Lower leg skin (tissue), 4 donors: ENCODE measurements at regions not wholly inside any gene's neighbourhood (a gene's known extent, or its start where the extent isn't known, plus 50 kb on each side); places are given as distances from the start of the nearest gene placed in this dataset.

ENCODE experiments used
- DNase-seq, 2 donors: peaks; one replicate each; pipeline ENCODE4 v3.0.0-alpha.2; 2019; ENCODE audit warnings: low spot score in 2 of 2
- H3K4me3 ChIP-seq: fragments of 200-600 bp; sonication (generic); 2 replicates; pipeline ENCODE4 v1.5.1; 2017; ENCODE audit warnings: mild to moderate bottlenecking, low read depth; ENCODE audit not compliant: poor library complexity, severe bottlenecking
- POLR2A ChIP-seq, 2 donors: fragments of 450-650 bp; IDR thresholded peaks; one replicate each; pipeline ENCODE4 v1.6.1; 2016 to 2017; ENCODE audit warnings: antibody characterized with exemption in 2 of 2, mild to moderate bottlenecking in 1 of 2, moderate library complexity in 1 of 2
- WGBS, 2 donors: methylation state at CpG; one replicate each; pipeline ENCODE4 v1.1.5; 2018; 5-methylcytosine and 5-hydroxymethylcytosine counted together
- intact Hi-C: fragments of 100-400 bp; cut with DNase I; formaldehyde crosslinking; loops from one replicate; pipeline ENCODE4 v1.15.0; 2023; ENCODE audit warnings: low total_unique reads
- TF ChIP-seq, protein P1 (sequence below), 3 donors: fragments of 450-650 bp; IDR thresholded peaks; one replicate each; pipeline ENCODE4 v1.5.1; 2016; ENCODE audit warnings: antibody characterized with exemption in 3 of 3, mild to moderate bottlenecking in 3 of 3, moderate library complexity in 2 of 3

DNA sequence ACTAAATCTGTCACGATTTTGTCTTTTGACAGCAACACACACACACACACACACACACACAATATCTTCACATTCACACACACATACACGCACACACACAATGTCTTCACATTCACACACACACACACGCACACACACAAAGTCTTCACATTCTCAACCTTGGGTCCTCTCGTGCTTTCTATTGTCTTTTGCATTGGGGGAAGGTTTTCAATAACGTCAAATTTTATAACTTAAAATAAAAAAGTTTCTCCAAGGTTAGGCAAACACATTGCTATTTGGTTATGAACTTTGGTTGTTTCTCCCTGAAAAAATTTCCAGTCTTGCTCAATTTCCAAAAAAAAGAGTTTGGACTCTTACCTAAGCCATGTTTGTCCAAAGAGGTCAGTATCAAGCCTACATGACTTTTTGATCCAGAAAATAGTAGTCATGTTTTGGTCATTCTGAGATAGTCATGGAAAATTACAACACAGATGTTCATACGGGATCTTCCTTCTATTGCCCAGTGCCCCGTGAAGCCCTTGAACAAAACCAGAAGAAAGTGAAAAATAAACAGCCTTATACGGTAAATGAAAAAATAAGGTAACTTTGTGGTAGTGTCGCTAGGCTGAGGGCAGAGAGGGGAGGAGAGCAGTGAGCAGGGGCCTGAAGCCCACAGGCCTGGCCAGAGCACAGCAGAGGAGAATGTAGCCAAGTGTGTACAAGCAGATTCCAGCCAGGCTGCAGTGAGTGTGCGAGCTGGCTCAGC lies 542.8 kb upstream of the ID2 start:
- no peak for TF ChIP-seq POLR2A (IDR thresholded peaks at IDR 0.05)
- TF ChIP-seq, protein P1, sequence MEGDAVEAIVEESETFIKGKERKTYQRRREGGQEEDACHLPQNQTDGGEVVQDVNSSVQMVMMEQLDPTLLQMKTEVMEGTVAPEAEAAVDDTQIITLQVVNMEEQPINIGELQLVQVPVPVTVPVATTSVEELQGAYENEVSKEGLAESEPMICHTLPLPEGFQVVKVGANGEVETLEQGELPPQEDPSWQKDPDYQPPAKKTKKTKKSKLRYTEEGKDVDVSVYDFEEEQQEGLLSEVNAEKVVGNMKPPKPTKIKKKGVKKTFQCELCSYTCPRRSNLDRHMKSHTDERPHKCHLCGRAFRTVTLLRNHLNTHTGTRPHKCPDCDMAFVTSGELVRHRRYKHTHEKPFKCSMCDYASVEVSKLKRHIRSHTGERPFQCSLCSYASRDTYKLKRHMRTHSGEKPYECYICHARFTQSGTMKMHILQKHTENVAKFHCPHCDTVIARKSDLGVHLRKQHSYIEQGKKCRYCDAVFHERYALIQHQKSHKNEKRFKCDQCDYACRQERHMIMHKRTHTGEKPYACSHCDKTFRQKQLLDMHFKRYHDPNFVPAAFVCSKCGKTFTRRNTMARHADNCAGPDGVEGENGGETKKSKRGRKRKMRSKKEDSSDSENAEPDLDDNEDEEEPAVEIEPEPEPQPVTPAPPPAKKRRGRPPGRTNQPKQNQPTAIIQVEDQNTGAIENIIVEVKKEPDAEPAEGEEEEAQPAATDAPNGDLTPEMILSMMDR (IDR thresholded peaks at IDR 0.05): no peak
- intact Hi-C loops: no loop called here
- H3K4me3 ChIP-seq: no peak overlapping the region
- WGBS, 2 donors: 74 to 79% methylated on average over 10 of the region's 10 CpGs
- DNase-seq: no peak

DNA sequence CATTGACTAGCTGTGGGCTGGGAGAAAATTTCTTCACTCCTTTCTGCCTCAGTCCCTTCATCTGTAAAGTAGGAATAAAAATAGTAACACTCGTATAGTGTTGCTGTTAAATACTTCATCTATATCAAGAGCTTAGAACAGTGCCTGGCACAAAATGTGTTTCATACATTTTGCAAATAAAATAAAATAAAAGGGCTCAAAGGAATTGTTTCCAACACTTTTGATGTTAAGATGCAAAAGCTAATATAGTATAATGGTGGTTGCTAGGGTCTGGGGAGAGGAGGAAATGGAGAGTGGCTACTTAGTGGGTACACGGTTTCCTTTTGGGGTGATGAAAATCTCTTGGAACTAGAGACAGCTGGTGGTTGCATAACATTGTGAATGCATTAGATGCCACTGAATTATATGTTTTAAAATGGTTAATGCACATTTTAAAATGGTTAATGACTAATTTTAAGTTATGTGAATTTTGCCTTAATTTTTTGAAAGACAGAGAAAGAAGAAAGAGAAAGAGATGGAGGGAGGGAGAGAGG lies 542.1 kb upstream of the ID2 start:
- intact Hi-C loops: no loop called here
- no peak for DNase-seq
- no peak for TF ChIP-seq POLR2A (IDR thresholded peaks at IDR 0.05)
- 76 to 80% methylated on average over 2 of the region's 2 CpGs for WGBS, 2 donors
- no peak overlapping the region for H3K4me3 ChIP-seq

DNA sequence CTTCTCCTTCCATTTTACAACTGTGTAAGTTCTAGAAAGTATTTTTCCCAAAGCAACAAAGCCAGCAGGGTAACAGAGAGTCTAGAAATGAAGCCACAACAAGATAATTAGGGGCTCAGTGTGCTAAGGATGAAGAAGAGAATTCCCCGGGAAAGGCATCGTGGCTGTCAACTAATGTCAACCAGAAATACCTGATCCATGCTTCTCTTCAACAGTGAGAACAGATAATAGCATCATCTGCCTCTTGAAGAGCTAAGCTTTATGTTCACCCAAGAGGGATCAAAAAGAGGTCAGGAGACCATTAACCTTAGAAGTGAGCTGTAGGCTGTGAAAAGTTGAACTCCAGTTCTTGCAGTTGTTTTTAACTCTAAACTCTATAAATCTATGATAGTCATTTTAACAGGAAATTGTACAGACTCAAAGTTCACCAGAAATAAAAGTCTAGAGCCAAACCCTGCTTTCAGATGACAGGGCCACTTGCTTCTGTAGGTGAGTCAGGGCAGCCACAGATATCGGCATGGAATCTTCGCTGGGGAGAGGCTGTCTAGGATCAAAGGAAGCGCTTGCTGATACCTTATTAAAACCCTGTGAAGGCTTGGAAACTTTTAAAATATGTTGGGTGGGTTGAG lies 540.7 kb upstream of the ID2 start:
- WGBS, 2 donors: 90 to 91% methylated on average over 5 of the region's 5 CpGs
- H3K4me3 ChIP-seq: no peak overlapping the region
- DNase-seq: no peak
- intact Hi-C loops: no loop called here
- TF ChIP-seq POLR2A (IDR thresholded peaks at IDR 0.05): no peak
- TF ChIP-seq, protein P1 (IDR thresholded peaks at IDR 0.05): no peak

DNA sequence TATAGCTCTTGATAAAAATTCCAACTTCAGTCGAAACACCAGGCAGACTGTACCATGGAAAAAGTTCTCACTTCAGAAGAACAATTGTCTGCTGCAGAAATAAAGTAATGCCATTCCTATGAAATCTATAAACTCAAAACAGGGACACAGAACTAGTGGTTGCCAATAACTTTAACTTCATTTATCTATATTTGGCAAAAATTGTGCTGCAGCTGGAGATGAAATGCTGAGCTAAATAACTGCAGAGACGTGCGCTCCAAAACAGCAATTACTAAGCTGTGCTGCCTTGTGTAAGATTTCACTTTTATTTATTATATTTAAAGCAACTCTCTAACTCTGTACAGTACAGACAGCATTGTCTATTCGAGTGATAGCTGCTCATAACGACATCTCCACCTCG lies 540.1 kb upstream of the ID2 start:
- WGBS, 2 donors: 66 to 69% methylated on average over 6 of the region's 6 CpGs
- intact Hi-C loops: no loop called here
- no peak overlapping the region for H3K4me3 ChIP-seq
- no peak for DNase-seq
- TF ChIP-seq POLR2A (IDR thresholded peaks at IDR 0.05): no peak
- TF ChIP-seq, protein P1 (IDR thresholded peaks at IDR 0.05): no peak

DNA sequence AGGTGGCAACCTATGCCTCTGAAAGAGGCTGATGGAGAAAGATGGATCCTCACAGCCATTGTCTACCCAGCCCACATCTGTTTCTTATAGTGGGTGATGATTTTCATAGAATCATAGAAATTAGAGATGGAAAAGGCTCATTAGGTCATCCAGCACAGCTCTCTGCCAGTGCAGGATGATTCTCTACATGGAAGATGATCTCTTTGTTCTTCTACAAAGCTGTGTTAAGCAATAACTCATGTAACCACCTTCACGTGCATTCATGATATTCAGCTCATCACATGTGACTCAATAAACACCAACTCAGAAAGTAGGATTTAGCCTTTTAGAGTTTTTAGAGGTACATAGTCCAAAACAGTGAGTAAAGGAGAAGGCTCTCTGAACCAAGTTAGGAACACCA lies 539.4 kb upstream of the ID2 start:
- no peak for DNase-seq
- TF ChIP-seq, protein P1 (IDR thresholded peaks at IDR 0.05): no peak
- no peak for TF ChIP-seq POLR2A (IDR thresholded peaks at IDR 0.05)
- no peak overlapping the region for H3K4me3 ChIP-seq
- intact Hi-C loops: no loop called here
- WGBS, 2 donors: 48 to 65% methylated on average over 1 of the region's 1 CpG

DNA sequence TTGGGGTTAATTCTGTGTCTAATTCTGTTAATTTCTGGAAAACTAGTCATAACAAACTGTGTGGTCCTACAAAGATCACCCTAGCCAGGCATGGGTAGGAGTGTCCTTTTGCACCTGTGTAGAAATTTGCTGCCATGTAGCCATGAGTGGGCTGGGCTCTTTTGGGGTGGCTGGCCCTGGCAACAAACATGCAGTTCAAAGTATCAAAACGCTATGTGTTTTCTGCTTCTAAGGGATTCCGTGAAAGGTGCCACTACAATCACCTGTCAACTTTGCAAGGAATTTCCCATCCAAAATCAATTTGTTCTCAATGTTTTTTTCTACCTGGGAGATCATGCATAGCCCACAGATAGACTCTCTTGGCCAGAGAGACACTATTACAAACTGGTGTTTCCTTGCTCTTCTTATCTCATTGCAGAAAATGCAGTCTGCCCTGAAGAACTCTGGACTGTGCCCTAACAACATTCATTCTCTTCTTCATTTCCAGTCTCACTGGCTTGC lies 537.7 kb upstream of the ID2 start:
- no peak for DNase-seq
- intact Hi-C loops: no loop called here
- 93 to 95% methylated on average over 2 of the region's 2 CpGs for WGBS, 2 donors

More for the DNA sequence above, 537.7 kb upstream of the ID2 start:
- TF ChIP-seq, protein P1 (IDR thresholded peaks at IDR 0.05): no peak
- TF ChIP-seq POLR2A (IDR thresholded peaks at IDR 0.05): no peak
- no peak overlapping the region for H3K4me3 ChIP-seq
